ENCODE measurements at regions not wholly inside any gene's neighbourhood (a gene's known extent, or its start where the extent isn't known, plus 50 kb on each side); places are given as distances from the start of the nearest gene placed in this dataset.
A peak's percentile ranks its signal among the peaks of the same experiment; 100 is the strongest.
"Not testable (repeated sequence)": the region's sequence is repeated elsewhere in the genome, so short reads cannot be mapped to it uniquely, and the experiment has no call there.

- no peak for DNase-seq
Measured at GRCh38 chr21:27584256-27584655, 617.4 kb upstream of the ADAMTS5 start.

- no peak for DNase-seq
Measured at GRCh38 chr21:27582948-27583430, 616.1 kb upstream of the ADAMTS5 start.

- no peak for DNase-seq
Measured at GRCh38 chr21:27582246-27582947, 615.5 kb upstream of the ADAMTS5 start.

- no peak for DNase-seq
Measured at GRCh38 chr21:27581168-27581567, 614.3 kb upstream of the ADAMTS5 start.

GRCh38 chr21:27580276-27580675, 613.4 kb upstream of the ADAMTS5 start:
- DNase-seq: no peak

GRCh38 chr21:27578741-27579265, 611.9 kb upstream of the ADAMTS5 start:
- DNase-seq: no peak

- no peak for DNase-seq
Measured at GRCh38 chr21:27572696-27573095, 605.8 kb upstream of the ADAMTS5 start.

- DNase-seq: no peak
Measured at GRCh38 chr21:27571706-27572105, 604.8 kb upstream of the ADAMTS5 start.

- peak; percentile 84 for DNase-seq
Measured at GRCh38 chr21:27570306-27570868, 603.5 kb upstream of the ADAMTS5 start.

- no peak for DNase-seq
Measured at GRCh38 chr21:27569831-27570230, 602.9 kb upstream of the ADAMTS5 start.

GRCh38 chr21:27569091-27569490, 602.2 kb upstream of the ADAMTS5 start:
- no peak for DNase-seq

GRCh38 chr21:27567381-27567780, 600.5 kb upstream of the ADAMTS5 start:
- DNase-seq: no peak

GRCh38 chr21:27566521-27566920, 599.6 kb upstream of the ADAMTS5 start:
- DNase-seq: no peak

- no peak for DNase-seq
Measured at GRCh38 chr21:27565364-27565763, 598.5 kb upstream of the ADAMTS5 start.

GRCh38 chr21:27564684-27565301, 597.9 kb upstream of the ADAMTS5 start:
- DNase-seq: no peak

GRCh38 chr21:27562303-27562702, 595.4 kb upstream of the ADAMTS5 start:
- no peak for DNase-seq

GRCh38 chr21:27561116-27561515, 594.2 kb upstream of the ADAMTS5 start:
- DNase-seq: no peak

GRCh38 chr21:27557356-27557755, 590.5 kb upstream of the ADAMTS5 start:
- no peak for DNase-seq

- DNase-seq: no peak
Measured at GRCh38 chr21:27555996-27556395, 589.1 kb upstream of the ADAMTS5 start.

GRCh38 chr21:27550287-27550686, 583.4 kb upstream of the ADAMTS5 start:
- no peak for DNase-seq

GRCh38 chr21:27548486-27548885, 581.6 kb upstream of the ADAMTS5 start:
- DNase-seq: no peak

- no peak for DNase-seq
Measured at GRCh38 chr21:27545754-27546349, 579.0 kb upstream of the ADAMTS5 start.

- not testable (repeated sequence) for DNase-seq
Measured at GRCh38 chr21:27542126-27542525, 575.2 kb upstream of the ADAMTS5 start.
